Erythroblast (primary cell): ENCODE measurements at regions not wholly inside any gene's neighbourhood (a gene's known extent, or its start where the extent isn't known, plus 50 kb on each side); places are given as distances from the start of the nearest gene placed in this dataset.

Experiments used
- GATA1 ChIP-seq: IDR thresholded peaks from 2 replicates; pipeline ENCODE4 v1.6.1; 2011; ENCODE audit warnings: low read depth, mild to moderate bottlenecking, control low read depth, low read length, moderate library complexity
- POLR2A ChIP-seq: IDR thresholded peaks from 2 replicates; pipeline ENCODE4 v1.6.1; 2011; ENCODE audit warnings: mild to moderate bottlenecking, low read length

DNA sequence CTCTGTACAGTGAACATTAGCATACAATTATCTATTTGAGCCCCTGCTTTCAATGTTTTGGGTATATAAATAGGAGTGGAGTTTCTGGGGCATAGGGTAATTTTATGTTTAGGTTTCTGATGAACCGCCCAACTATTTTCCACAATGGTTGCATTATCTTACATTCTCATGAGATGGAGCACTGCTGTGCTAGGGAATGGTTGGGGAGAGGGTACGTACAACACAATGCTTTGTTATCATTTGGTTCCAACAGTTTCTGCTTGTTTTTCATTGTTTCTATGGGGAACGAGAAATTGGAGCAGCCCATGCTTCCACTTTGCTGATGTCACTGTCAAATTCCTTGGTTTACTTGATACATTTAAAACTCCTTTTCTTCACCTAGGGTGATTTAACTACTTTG, 1115.3 kb downstream of the REEP3 start:
- TF ChIP-seq POLR2A, result no peak
- TF ChIP-seq GATA1, result no peak
